A673 (cell line): ENCODE measurements at regions not wholly inside any gene's neighbourhood (a gene's known extent, or its start where the extent isn't known, plus 50 kb on each side); places are given as distances from the start of the nearest gene placed in this dataset.

ENCODE experiments used
- CTCF ChIP-seq: fragments of 300-800, 200-600 bp; sonication (generic); conservative IDR thresholded peaks from 2 replicates; pipeline ENCODE4 v1.5.1; 2017; ENCODE audit warnings: low read depth, mild to moderate bottlenecking, antibody characterized with exemption, low read length, moderate library complexity, mixed read lengths
- EZH2 ChIP-seq: fragments of 200-600 bp; sonication (generic); IDR thresholded peaks from 2 replicates; pipeline ENCODE4 v1.6.1; 2017; ENCODE audit warnings: borderline replicate concordance, low read depth, mild to moderate bottlenecking, mixed read lengths, antibody characterized with exemption, low read length; ENCODE audit not compliant: poor library complexity, severe bottlenecking

- TF ChIP-seq CTCF = no peak
- no peak for TF ChIP-seq EZH2
Measured at GRCh38 chrX:134161162-134161561, 75.8 kb upstream of the CCDC160 start.
